H1 (cell line): ENCODE measurements at regions not wholly inside any gene's neighbourhood (a gene's known extent, or its start where the extent isn't known, plus 50 kb on each side); places are given as distances from the start of the nearest gene placed in this dataset.

Experiments used
- CTCF ChIA-PET: fragments of 300-600 bp; sonication (Branson Sonifier 250); formaldehyde crosslinking; loops from one replicate; lab custom pipeline; 2021; ENCODE audit not compliant: partially characterized antibody; lab: Charles Lee
- POLR2A ChIA-PET: fragments of 300-600 bp; sonication (Branson Sonifier 250); formaldehyde crosslinking; loops from one replicate; lab custom pipeline; 2021; ENCODE audit warnings: inconsistent platforms; ENCODE audit not compliant: partially characterized antibody; lab: Charles Lee
- DNase-seq, 2 experiments: peaks; one replicate each; pipeline versions ENCODE4 v3.0.0 to v3.0.0-alpha.2; 2010 to 2022; ENCODE audit warnings: low spot score in 2 of 2, low read depth in 1 of 2, mixed read lengths in 1 of 2
- FAIRE-seq: peaks from 2 replicates; lab custom pipeline; 2011; peaks lifted over from hg19 to GRCh38; lab: Jason Lieb, UNC
- H2AFZ ChIP-seq: 2 replicates; pipeline ENCODE4 v1.8.1; 2012; ENCODE audit warnings: low read length, inconsistent platforms
- H2AK5ac ChIP-seq: 2 replicates; pipeline ENCODE4 v1.6.1; 2013; ENCODE audit warnings: low read depth, low read length
- H2BK120ac ChIP-seq: replicated peaks from 2 replicates; pipeline ENCODE3; 2013; ENCODE audit warnings: low read depth, low read length, inconsistent platforms
- H2BK12ac ChIP-seq: 2 replicates; pipeline ENCODE4 v1.6.1; 2013; ENCODE audit warnings: low read depth, low read length
- H2BK15ac ChIP-seq: 2 replicates; pipeline ENCODE4 v1.6.1; 2013; ENCODE audit warnings: low read length
- H2BK20ac ChIP-seq: 2 replicates; pipeline ENCODE4 v1.6.1; 2013; ENCODE audit warnings: low read length
- H2BK5ac ChIP-seq: 2 replicates; pipeline ENCODE4 v1.6.1; 2013; ENCODE audit warnings: low read depth, low read length
- H3K14ac ChIP-seq: 2 replicates; pipeline ENCODE4 v1.6.1; 2013; ENCODE audit warnings: inconsistent platforms; ENCODE audit not compliant: insufficient read length
- H3K18ac ChIP-seq: 2 replicates; pipeline ENCODE4 v1.6.1; 2013; ENCODE audit warnings: low read length; ENCODE audit errors: extremely low read depth
- H3K23ac ChIP-seq: 2 replicates; pipeline ENCODE4 v1.6.1; 2013; ENCODE audit warnings: inconsistent platforms; ENCODE audit not compliant: insufficient read length
- H3K23me2 ChIP-seq: 2 replicates; pipeline ENCODE4 v1.6.1; 2013; ENCODE audit warnings: low read depth, low read length
- H3K27ac ChIP-seq: 2 replicates; pipeline ENCODE4 v1.6.1; 2011; ENCODE audit warnings: low read depth, low read length, inconsistent platforms
- H3K27me3 ChIP-seq, 4 experiments: replicated peaks in 1 of 4; 1 replicate in 1 of 4; 2 replicates in 3 of 4; pipeline versions ENCODE4 v1.6.1 to v1.8.1; 2011 to 2013; ENCODE audit warnings: low read length in 3 of 4, mild to moderate bottlenecking in 3 of 4, inconsistent platforms in 2 of 4, mixed read lengths in 2 of 4, moderate library complexity in 1 of 4; ENCODE audit not compliant: control insufficient read depth in 3 of 4, insufficient read depth in 3 of 4; ENCODE audit errors: extremely low read depth in 1 of 4
- H3K36me3 ChIP-seq, 4 experiments: 2 replicates each; pipeline versions ENCODE4 v1.6.1 to v1.8.1; 2011 to 2013; ENCODE audit warnings: mild to moderate bottlenecking in 4 of 4, low read length in 3 of 4, moderate library complexity in 2 of 4, control low read depth in 1 of 4, inconsistent platforms in 1 of 4; ENCODE audit not compliant: insufficient read depth in 4 of 4, control insufficient read depth in 2 of 4
- H3K4ac ChIP-seq: replicated peaks from 2 replicates; pipeline ENCODE3; 2013; ENCODE audit warnings: low read length, low read depth, mixed read lengths, inconsistent platforms; ENCODE audit not compliant: insufficient read length
- H3K4me1 ChIP-seq, 4 experiments: replicated peaks in 1 of 4; 1 replicate in 1 of 4; 2 replicates in 3 of 4; pipeline versions ENCODE4 v1.6.1 to v1.8.1; 2011 to 2013; ENCODE audit warnings: low read length in 3 of 4, inconsistent platforms in 2 of 4, mixed read lengths in 1 of 4; ENCODE audit not compliant: insufficient read depth in 4 of 4, control insufficient read depth in 3 of 4
- H3K4me2 ChIP-seq, 2 experiments: 2 replicates each; pipeline versions ENCODE4 v1.6.1 to v1.8.1; 2011 to 2013; ENCODE audit warnings: low read depth in 2 of 2, low read length in 2 of 2, control low read depth in 1 of 2, inconsistent platforms in 1 of 2, mild to moderate bottlenecking in 1 of 2; ENCODE audit not compliant: insufficient read depth in 1 of 2
- H3K4me3 ChIP-seq, 4 experiments: fragments of 200-600, 300-600 bp in 1 of 4; sonication (generic), shearing (Covaris generic), sonication (Bioruptor Twin) in 1 of 4; 2 replicates each; pipeline versions ENCODE4 v1.5.1 to v1.8.1; 2011 to 2016; ENCODE audit warnings: low read length in 4 of 4, low read depth in 3 of 4, control low read depth in 2 of 4, inconsistent platforms in 2 of 4, mild to moderate bottlenecking in 2 of 4, mixed read lengths in 1 of 4, moderate library complexity in 1 of 4; ENCODE audit not compliant: insufficient read depth in 2 of 4; ENCODE audit errors: extremely low read depth in 1 of 4
- H3K56ac ChIP-seq: replicated peaks from 2 replicates; pipeline ENCODE3; 2013; ENCODE audit warnings: low read depth, mild to moderate bottlenecking, mixed read lengths, low read length, inconsistent platforms; ENCODE audit not compliant: insufficient read length
- H3K79me1 ChIP-seq: 2 replicates; pipeline ENCODE4 v1.6.1; 2013; ENCODE audit warnings: low read depth, low read length, control low read depth
- H3K79me2 ChIP-seq, 2 experiments: 2 replicates each; pipeline versions ENCODE4 v1.6.1 to v1.8.1; 2012 to 2013; ENCODE audit warnings: low read length in 2 of 2, mild to moderate bottlenecking in 2 of 2, inconsistent platforms in 1 of 2; ENCODE audit not compliant: insufficient read depth in 2 of 2, control insufficient read depth in 1 of 2
- H3K9ac ChIP-seq, 4 experiments: replicated peaks in 1 of 4; 1 replicate in 1 of 4; 2 replicates in 3 of 4; pipeline versions ENCODE4 v1.6.1 to v1.8.1; 2011 to 2013; ENCODE audit warnings: low read depth in 3 of 4, low read length in 3 of 4, control low read depth in 2 of 4, mild to moderate bottlenecking in 2 of 4, moderate library complexity in 2 of 4, inconsistent platforms in 1 of 4; ENCODE audit errors: extremely low read depth in 1 of 4
- H3K9me3 ChIP-seq, 2 experiments: 2 replicates each; pipeline versions ENCODE4 v1.6.1 to v1.8.1; 2012 to 2013; ENCODE audit warnings: mild to moderate bottlenecking in 2 of 2, moderate library complexity in 2 of 2, control low read depth in 1 of 2, inconsistent platforms in 1 of 2, low read depth in 1 of 2, low read length in 1 of 2, mixed read lengths in 1 of 2; ENCODE audit not compliant: insufficient read depth in 2 of 2
- H4K20me1 ChIP-seq, 2 experiments: replicated peaks in 1 of 2; 2 replicates each; pipeline versions ENCODE3 to v1.8.1; 2011 to 2013; ENCODE audit warnings: inconsistent platforms in 2 of 2, low read length in 2 of 2, mild to moderate bottlenecking in 1 of 2; ENCODE audit not compliant: insufficient read depth in 2 of 2, control insufficient read depth in 1 of 2
- H4K5ac ChIP-seq: 2 replicates; pipeline ENCODE4 v1.6.1; 2013; ENCODE audit warnings: low read length, low read depth, mixed read lengths, inconsistent platforms; ENCODE audit not compliant: insufficient read length
- H4K8ac ChIP-seq: 2 replicates; pipeline ENCODE4 v1.8.0; 2013; ENCODE audit warnings: mild to moderate bottlenecking, moderate library complexity, low read length, inconsistent platforms; ENCODE audit not compliant: insufficient read depth; ENCODE audit errors: extremely low read depth
- H4K91ac ChIP-seq: replicated peaks from 2 replicates; pipeline ENCODE3; 2013; ENCODE audit warnings: low read length, mixed read lengths, inconsistent platforms; ENCODE audit not compliant: insufficient read length
- CREB1 ChIP-seq: IDR thresholded peaks from 2 replicates; pipeline ENCODE4 v1.6.1; 2012; ENCODE audit warnings: inconsistent platforms
- POLR2AphosphoS5 ChIP-seq: IDR thresholded peaks from 2 replicates; pipeline ENCODE4 v1.6.1; 2011; ENCODE audit warnings: low read depth, low read length
- SIX5 ChIP-seq: IDR thresholded peaks from 2 replicates; pipeline ENCODE4 v1.6.1; 2011; ENCODE audit warnings: mild to moderate bottlenecking, low read depth, low read length
- WGBS, 2 experiments: shearing (Covaris generic) in 1 of 2; methylation state at CpG; one replicate each; pipeline versions ENCODE4 v1.1.6 to v1.1.7; 2013 to 2015; ENCODE audit warnings: low lambda C conversion rate in 2 of 2, mixed read lengths in 2 of 2, inconsistent platforms in 1 of 2, low coverage in 1 of 2, missing lambda C conversion rate in 1 of 2; ENCODE audit not compliant: insufficient replicate concordance in 2 of 2, insufficient coverage in 1 of 2, insufficient read length in 1 of 2; ENCODE audit errors: extremely low coverage in 1 of 2, missing lambda C conversion rate in 1 of 2; 5-methylcytosine and 5-hydroxymethylcytosine counted together

GRCh38 chr17:34068571-34068970 lies 186.5 kb upstream of the CCL2 start:
- H3K56ac ChIP-seq = no peak overlapping the region
- H3K14ac ChIP-seq = no peak overlapping the region
- no peak overlapping the region for H2BK20ac ChIP-seq
- no peak overlapping the region for H3K4me2 ChIP-seq
- no peaks in the 10 kb centered on the region for H3K36me3 ChIP-seq
- TF ChIP-seq POLR2AphosphoS5 = no peak
- TF ChIP-seq SIX5 = no peak
- TF ChIP-seq CREB1 = no peak
- H3K23me2 ChIP-seq = no peaks in the 10 kb centered on the region
- H4K5ac ChIP-seq = no peak overlapping the region
- no peaks in the 10 kb centered on the region for H3K79me1 ChIP-seq
- H2BK5ac ChIP-seq = no peak overlapping the region
- H3K23ac ChIP-seq = no peak overlapping the region
- FAIRE-seq (no peak), DNase-seq (no peak)
- H2BK120ac ChIP-seq = no peak overlapping the region
- no peak overlapping the region for H3K4me3 ChIP-seq
- WGBS, 2 experiments = 88% methylated on average over 1 of the region's 1 CpG; no CpG with 5 or more reads in 1 of the 2 experiments
- H3K4ac ChIP-seq = no peak overlapping the region
- H3K27ac ChIP-seq = no peak overlapping the region
- H3K18ac ChIP-seq = no peak overlapping the region
- H2AFZ ChIP-seq = no peak overlapping the region
- no peaks in the 10 kb centered on the region; a peak in 1 of 4 replicates for H3K9me3 ChIP-seq
- H3K4me1 ChIP-seq = peaks cover 0 to 4% (median 1%) of the 10 kb centered on the region in 4 experiments; a peak in 1 of 7 replicates
- H4K91ac ChIP-seq = no peak overlapping the region
- H2BK15ac ChIP-seq = no peak overlapping the region
- H2BK12ac ChIP-seq = no peak overlapping the region
- H3K27me3 ChIP-seq = no peaks in the 10 kb centered on the region
- POLR2A ChIA-PET = no interaction called here
- no peak overlapping the region for H2AK5ac ChIP-seq
- H3K9ac ChIP-seq = no peak overlapping the region
- CTCF ChIA-PET = interaction anchor here (1.0 to 1.6 kb wide), 2 partner anchors 15 to 77 kb away, joined by 3 to 4 read pairs; no protein-coding TSS in a partner anchor
- no peak overlapping the region for H4K8ac ChIP-seq
- peaks cover 0 to 3% of the 10 kb centered on the region in 2 experiments for H4K20me1 ChIP-seq
- H3K79me2 ChIP-seq = no peaks in the 10 kb centered on the region
